Heart left ventricle (tissue), 13 donors: ENCODE measurements at regions not wholly inside any gene's neighbourhood (a gene's known extent, or its start where the extent isn't known, plus 50 kb on each side); places are given as distances from the start of the nearest gene placed in this dataset.

Experiments
- POLR2A ChIP-seq, 2 donors: fragments of 450-650 bp; IDR thresholded peaks; one replicate each; pipeline ENCODE4 v1.6.1; 2017; ENCODE audit warnings: antibody characterized with exemption in 2 of 2, mild to moderate bottlenecking in 2 of 2, moderate library complexity in 2 of 2
- TF ChIP-seq, protein P1 (sequence below), 12 donors: fragments of 200-600 bp; sonication (generic) in 4 of 12; IDR thresholded peaks; one replicate each; pipeline versions ENCODE4 v1.5.0 to v1.8.0; 2018 to 2022; ENCODE audit warnings: antibody characterized with exemption in 12 of 12, mild to moderate bottlenecking in 5 of 12
- donor health status: ischemic (EF 13 %, LVEDD 7.1; RV severe dilation, severe dysfunction).
- donor health status: DM: no; HTN: yes; CAD: no.
- donor health status: DM: no; HTN: no; CAD: no.
- donor health status: ischemic (EF 25% LVEDD 6.9; RV normal size, moderate dysfunction).
- donor health status: ischemic (EF 25% LVEDD 5.7; RV mildly dilated, moderate dysfunction).
- donor health status: ischemic (EF 35%, LVEDD 5.7; RV mildly dilated, moderate dysfunction).
- donor health status: nonischemic (EF 11% LVEDD 7.7; RV severe dilation, severe dysfunction).
- donor health status: DM: yes; HTN: yes; CAD: no.
- donor health status: PGD.
- donor health status: ischemic (EF 29% LVEDD 5.4; RV normal size, mild dysfunction).
- donor health status: nonischemic (EF 23%, LVEDD 6.1; RV moderate dilation, normal function).

DNA sequence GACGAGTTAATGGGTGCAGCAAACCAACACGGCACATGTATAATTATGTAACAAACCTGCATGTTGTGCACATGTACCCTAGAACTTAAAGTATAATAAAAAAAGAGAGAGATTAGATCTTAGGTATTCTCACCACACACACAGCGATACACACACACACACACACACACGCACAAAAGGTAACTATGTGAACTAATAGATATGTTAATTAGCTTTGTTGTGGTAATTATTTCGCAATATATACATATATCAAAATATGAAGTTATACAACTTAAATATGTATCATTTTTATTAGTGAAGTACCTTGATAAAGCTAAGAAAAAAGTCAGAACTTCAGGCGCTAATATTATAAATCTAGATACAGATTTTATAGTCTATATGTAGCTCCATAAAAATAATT, 849.2 kb downstream of the IPMK start:
- TF ChIP-seq, protein P1, sequence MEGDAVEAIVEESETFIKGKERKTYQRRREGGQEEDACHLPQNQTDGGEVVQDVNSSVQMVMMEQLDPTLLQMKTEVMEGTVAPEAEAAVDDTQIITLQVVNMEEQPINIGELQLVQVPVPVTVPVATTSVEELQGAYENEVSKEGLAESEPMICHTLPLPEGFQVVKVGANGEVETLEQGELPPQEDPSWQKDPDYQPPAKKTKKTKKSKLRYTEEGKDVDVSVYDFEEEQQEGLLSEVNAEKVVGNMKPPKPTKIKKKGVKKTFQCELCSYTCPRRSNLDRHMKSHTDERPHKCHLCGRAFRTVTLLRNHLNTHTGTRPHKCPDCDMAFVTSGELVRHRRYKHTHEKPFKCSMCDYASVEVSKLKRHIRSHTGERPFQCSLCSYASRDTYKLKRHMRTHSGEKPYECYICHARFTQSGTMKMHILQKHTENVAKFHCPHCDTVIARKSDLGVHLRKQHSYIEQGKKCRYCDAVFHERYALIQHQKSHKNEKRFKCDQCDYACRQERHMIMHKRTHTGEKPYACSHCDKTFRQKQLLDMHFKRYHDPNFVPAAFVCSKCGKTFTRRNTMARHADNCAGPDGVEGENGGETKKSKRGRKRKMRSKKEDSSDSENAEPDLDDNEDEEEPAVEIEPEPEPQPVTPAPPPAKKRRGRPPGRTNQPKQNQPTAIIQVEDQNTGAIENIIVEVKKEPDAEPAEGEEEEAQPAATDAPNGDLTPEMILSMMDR (IDR thresholded peaks at IDR 0.05) = no peak
- no peak for TF ChIP-seq POLR2A (IDR thresholded peaks at IDR 0.05)
